NCI-H2171 treated with DMSO at 0.1 percent for 48 hours (cell line): ENCODE measurements at regions not wholly inside any gene's neighbourhood (a gene's known extent, or its start where the extent isn't known, plus 50 kb on each side); places are given as distances from the start of the nearest gene placed in this dataset.
"Not testable (repeated sequence)": the region's sequence is repeated elsewhere in the genome, so short reads cannot be mapped to it uniquely, and the experiment has no call there.

Experiments
- DNase-seq: peaks from one replicate; lab custom pipeline; 2025; lab: John Stamatoyannopoulos, UW

- DNase-seq = no peak
Observed at GRCh38 chr10:4262870-4263600, 478.0 kb upstream of the KLF6 start.

DNA sequence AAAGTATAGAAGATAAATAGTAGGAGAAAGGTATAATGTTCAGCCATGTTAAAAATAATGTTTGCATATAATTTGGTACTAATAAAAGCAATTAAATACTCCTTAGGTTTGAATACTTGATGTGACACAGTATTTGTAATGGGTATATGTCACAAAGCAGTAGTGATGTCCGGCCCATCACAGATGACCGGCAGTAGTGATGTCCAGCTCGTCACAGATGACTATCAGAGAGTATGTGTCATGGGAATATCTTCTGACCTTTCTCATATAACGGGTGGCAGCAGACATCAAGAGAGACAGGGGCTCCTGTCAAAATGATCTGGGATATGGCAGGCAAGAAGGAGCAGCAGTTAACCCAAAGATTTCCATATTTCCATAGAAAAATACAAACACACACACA is 477.4 kb upstream of the KLF6 start:
- DNase-seq = no peak

- DNase-seq = no peak
Observed at GRCh38 chr10:4260483-4261124, 475.6 kb upstream of the KLF6 start.

GRCh38 chr10:4257939-4258465 is 473.0 kb upstream of the KLF6 start:
- no peak for DNase-seq

DNA sequence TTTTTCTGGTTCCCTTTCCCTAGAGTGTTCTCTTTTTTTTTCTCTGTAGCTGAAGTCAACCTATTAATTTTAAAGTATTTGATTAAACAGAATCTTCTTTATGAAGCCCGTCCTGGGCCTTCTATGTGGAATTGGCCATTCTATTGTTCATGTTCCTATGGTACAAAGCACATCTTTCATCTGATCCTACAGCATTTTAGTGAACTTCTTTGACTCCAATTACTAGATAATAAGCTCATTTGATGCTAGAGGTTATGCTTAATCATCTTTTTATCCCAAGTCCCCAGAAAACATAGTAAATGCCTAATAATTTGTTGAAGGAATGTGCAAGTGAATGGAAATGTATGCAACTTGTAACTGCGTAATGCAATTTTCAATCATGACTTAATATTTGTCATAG is 472.0 kb upstream of the KLF6 start:
- DNase-seq = no peak

DNA sequence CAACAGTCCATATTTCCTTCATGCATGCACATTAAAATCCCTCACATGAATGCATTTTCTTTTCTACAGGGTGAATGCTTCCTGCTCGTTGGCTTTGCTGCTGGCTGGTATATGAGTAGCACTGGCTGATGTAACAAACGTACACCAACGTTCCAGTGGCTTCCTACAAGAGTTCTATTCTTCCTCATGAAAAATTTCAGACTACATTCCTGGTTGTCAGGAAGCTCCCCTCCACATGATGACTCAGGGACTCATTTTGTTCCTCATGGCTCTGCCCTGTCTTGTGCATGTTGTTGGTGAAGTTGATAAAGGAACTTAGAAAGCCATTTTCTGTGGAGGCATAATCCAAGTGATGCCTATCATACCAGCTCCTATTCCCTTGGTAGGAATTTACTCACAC is 470.7 kb upstream of the KLF6 start:
- no peak for DNase-seq

DNA sequence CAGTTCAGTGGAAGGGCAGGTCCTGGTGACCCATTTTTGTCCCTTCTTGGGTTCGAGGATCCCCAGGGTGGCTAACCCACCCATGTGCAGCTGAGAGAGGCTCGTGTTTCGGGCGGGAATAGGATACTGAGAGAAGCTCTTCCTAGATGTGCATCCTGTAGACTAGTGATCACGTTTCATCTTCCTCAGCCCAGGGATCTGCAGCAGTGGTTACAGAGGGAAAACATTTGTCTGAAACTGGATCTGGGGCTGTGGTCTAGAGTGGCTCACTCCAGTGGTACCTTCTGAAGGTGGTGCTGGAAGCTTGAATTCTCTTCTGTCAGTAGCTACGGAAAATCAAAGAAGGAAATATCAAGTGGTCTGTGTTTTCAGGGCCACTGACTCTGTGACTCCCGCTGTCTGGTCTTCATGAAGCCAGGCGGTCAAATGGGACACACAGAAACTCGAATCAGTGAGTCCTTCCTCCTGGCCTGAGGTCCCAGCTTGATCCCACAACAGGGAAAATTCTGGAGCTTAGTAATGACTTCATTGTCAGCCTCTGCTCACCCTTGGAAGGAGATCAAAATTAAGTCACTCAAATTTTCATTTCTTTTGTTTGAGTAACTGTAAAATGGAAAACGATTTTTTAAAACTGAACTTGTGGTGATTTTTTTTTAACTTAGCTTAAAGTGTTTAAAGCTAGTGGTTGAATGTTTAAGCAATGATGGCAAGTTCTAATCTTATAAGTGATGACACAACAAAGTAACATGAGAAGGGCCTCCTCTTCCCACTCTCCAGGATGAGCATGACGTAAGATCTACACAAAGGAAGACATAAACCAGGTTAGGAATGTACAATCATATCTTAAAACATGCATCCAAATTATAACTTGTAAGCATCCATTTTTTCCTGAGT is 469.3 kb upstream of the KLF6 start:
- no peak for DNase-seq

- no peak for DNase-seq
Observed at GRCh38 chr10:4252701-4253100, 467.7 kb upstream of the KLF6 start.

DNA sequence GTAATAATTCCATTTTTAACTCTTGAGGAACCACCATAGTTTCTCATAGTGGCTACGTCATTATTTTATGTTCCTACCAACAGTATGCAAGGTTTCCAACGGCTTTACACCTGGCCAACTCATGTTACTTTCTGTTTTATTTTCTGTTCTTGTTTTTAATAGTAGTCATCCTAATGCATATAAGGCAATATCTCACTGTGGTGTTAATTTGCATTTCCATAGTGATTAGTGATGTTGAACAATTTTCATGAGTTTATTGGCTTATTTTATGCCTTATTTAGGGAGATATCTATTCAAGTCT is 465.5 kb upstream of the KLF6 start:
- no peak for DNase-seq

DNA sequence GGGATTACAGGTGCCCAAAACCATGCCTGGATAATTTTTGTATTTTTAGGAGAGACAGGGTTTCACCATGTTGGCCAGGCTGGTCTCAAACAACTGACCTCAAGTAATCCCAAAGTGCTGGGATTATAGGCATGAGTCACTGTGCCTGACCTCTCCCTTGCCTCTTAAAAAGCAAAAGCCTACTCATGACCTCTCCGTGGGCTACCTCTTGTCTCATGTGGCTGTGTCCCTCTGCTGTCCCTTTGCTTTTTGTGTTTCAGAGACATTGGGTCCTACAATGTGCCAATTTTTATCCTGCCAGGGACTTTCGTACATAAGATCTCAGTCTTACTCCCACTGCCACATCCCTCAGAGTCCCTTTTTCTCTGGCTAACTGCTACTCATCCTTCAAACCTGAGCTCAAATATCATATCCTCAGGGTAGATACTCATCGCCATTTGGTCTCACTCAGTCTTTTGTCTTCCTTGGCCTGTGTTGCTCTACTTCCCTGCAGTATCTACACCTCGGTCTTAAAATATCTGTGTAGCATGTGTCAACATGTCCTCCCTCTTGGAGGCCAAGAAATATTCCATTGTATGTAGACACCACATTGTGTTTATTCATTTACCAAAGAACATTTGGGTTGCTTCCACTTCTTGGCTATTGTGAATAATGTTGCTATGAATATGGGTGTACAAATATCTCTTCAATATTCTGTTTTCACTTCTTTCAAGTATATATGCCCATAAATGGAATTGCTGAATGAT is 465.0 kb upstream of the KLF6 start:
- DNase-seq = no peak

DNA sequence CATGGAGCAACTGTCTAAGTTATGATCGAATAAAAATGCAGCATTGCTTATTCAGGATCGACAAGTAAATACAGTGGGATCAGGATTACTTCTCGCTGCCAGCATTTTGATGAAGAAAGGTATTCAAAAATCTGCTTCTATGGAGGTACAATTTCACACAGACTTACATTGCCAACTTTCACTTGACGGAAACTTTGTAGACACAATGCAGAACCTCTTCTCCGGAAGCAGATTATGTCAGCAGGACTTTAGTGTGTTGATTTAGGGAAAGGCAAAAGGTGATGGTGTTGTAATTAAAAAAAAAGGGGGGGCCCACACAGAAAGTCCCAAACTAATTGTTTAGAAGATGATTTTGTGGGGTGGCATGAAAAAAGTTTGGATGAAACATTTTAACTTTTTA is 462.4 kb upstream of the KLF6 start:
- no peak for DNase-seq

- DNase-seq = no peak
Observed at GRCh38 chr10:4246881-4247358, 461.9 kb upstream of the KLF6 start.

DNA sequence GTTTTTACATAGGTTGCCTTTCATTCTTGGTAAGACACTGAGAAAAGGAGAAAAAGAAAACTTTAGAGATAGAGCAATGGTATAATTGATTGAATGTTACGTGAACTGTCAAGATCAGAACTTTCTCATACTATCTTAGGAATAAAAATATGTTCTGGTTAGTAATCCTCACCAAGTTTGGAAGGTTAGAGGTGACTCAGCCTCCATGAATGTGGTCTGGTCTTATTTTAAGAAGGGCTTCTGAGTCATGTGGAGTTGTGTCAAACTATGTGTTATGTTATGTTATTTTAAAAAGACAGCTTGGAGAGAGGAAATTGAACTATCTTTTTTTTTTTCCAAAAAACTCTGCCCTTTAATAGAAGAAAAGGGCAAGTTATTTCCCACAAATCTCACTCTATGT is 458.6 kb upstream of the KLF6 start:
- DNase-seq = no peak

- DNase-seq = no peak
Observed at GRCh38 chr10:4243169-4243568, 458.2 kb upstream of the KLF6 start.

- no peak for DNase-seq
Observed at GRCh38 chr10:4242561-4243035, 457.6 kb upstream of the KLF6 start.

- DNase-seq = no peak
Observed at GRCh38 chr10:4241724-4242345, 456.8 kb upstream of the KLF6 start.

GRCh38 chr10:4240608-4241197 is 455.7 kb upstream of the KLF6 start:
- no peak for DNase-seq

- DNase-seq = no peak
Observed at GRCh38 chr10:4239186-4239585, 454.2 kb upstream of the KLF6 start.

GRCh38 chr10:4236905-4237304 is 451.9 kb upstream of the KLF6 start:
- DNase-seq = not testable (repeated sequence)

- no peak for DNase-seq
Observed at GRCh38 chr10:4234661-4235060, 449.7 kb upstream of the KLF6 start.

DNA sequence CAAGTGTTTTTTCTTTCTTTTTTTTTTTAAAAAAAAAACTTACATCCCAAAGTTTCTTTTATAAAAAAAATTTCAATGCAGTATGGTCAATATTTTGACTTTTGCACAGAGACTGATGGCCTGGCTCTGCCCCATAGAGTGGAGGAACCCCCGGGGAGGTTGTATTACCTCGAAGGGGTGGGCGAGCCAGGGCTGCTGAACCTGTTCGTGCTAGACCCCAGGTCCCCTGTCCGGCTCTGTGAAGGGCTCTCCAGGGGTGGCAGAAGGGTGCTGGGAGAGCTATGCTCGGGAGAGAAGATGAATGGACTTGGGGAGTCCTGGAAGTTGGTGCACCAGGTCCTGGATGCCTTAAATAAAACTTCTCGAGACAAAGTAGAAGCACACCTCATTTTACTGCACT is 446.4 kb upstream of the KLF6 start:
- DNase-seq = no peak
